HEK293 (cell line): ENCODE measurements at regions not wholly inside any gene's neighbourhood (a gene's known extent, or its start where the extent isn't known, plus 50 kb on each side); places are given as distances from the start of the nearest gene placed in this dataset.
A peak's percentile ranks its signal among the peaks of the same experiment; 100 is the strongest.

Experiments
- CTCF ChIA-PET: fragments of 350-600 bp; formaldehyde crosslinking; extraction: SDS; loops from one replicate; lab custom pipeline; 2021; ENCODE audit warnings: antibody characterized with exemption; lab: Yijun Ruan, JAX
- POLR2A ChIA-PET: fragments of 300-600 bp; formaldehyde crosslinking; extraction: SDS; loops from one replicate; lab custom pipeline; 2020; ENCODE audit warnings: antibody characterized with exemption, inconsistent platforms; lab: Yijun Ruan, JAX
- H3K27ac ChIP-seq: fragments of 200-500 bp; sonication (Bioruptor generic); 2 replicates; pipeline ENCODE4 v1.5.1; 2014; ENCODE audit warnings: low read depth, low read length, control low read depth, inconsistent platforms; ENCODE audit errors: extremely low read depth
- H3K36me3 ChIP-seq, 2 experiments: fragments of 200-500 bp in 1 of 2; sonication (Bioruptor generic) in 1 of 2; 1 replicate in 1 of 2; 2 replicates in 1 of 2; pipeline ENCODE4 v1.5.1; 2014 to 2017; ENCODE audit warnings: inconsistent platforms in 2 of 2, low read length in 2 of 2; ENCODE audit not compliant: control insufficient read depth in 2 of 2, insufficient read depth in 1 of 2
- H3K4me1 ChIP-seq: fragments of 200-500 bp; sonication (Bioruptor generic); 2 replicates; pipeline ENCODE4 v1.5.1; 2014; ENCODE audit warnings: mild to moderate bottlenecking, low read length, inconsistent platforms; ENCODE audit not compliant: control insufficient read depth, insufficient read depth
- H3K4me3 ChIP-seq: 2 replicates; pipeline ENCODE4 v1.5.1; 2011; ENCODE audit warnings: low read depth, mild to moderate bottlenecking, control low read depth, low read length, moderate library complexity
- H3K9me3 ChIP-seq: fragments of 200-500 bp; sonication (Bioruptor generic); 2 replicates; pipeline ENCODE4 v1.5.1; 2014; ENCODE audit warnings: low read depth, low read length, inconsistent platforms; ENCODE audit not compliant: control insufficient read depth, insufficient read depth
- CTCF ChIP-seq: fragments of 450-650 bp; formaldehyde crosslinking; IDR thresholded peaks from 2 replicates; pipeline ENCODE4 v1.5.1; 2016; ENCODE audit warnings: missing biosample characterization, missing genetic modification characterization
- HOXD13 ChIP-seq: sonication (generic); formaldehyde crosslinking; IDR thresholded peaks from 2 replicates; pipeline ENCODE4 v1.8.0; 2022; ENCODE audit warnings: missing genetic modification reagents, borderline replicate concordance
- MEIS1 ChIP-seq: sonication (generic); formaldehyde crosslinking; IDR thresholded peaks from 2 replicates; pipeline ENCODE4 v1.8.1; 2022; ENCODE audit warnings: missing genetic modification reagents, mild to moderate bottlenecking, borderline replicate concordance
- RBAK ChIP-seq: fragments of 450-650 bp; formaldehyde crosslinking; IDR thresholded peaks from 2 replicates; pipeline ENCODE4 v1.5.1; 2016; ENCODE audit warnings: missing biosample characterization, missing genetic modification characterization
- SALL2 ChIP-seq: fragments of 450-650 bp; formaldehyde crosslinking; IDR thresholded peaks from 2 replicates; pipeline ENCODE4 v1.5.0; 2017; ENCODE audit warnings: missing biosample characterization, mild to moderate bottlenecking, missing genetic modification characterization, borderline replicate concordance
- YY2 ChIP-seq: fragments of 450-650 bp; formaldehyde crosslinking; IDR thresholded peaks from 2 replicates; pipeline ENCODE4 v1.5.1; 2016; ENCODE audit warnings: missing biosample characterization, missing genetic modification characterization
- ZFP3 ChIP-seq: fragments of 450-650 bp; formaldehyde crosslinking; IDR thresholded peaks from 2 replicates; pipeline ENCODE4 v1.5.1; 2016; ENCODE audit warnings: low read depth, missing biosample characterization, missing genetic modification characterization
- ZIC2 ChIP-seq: fragments of 450-650 bp; formaldehyde crosslinking; IDR thresholded peaks from 2 replicates; pipeline ENCODE4 v1.5.1; 2016; ENCODE audit warnings: missing biosample characterization, missing genetic modification characterization
- ZNF132 ChIP-seq: fragments of 450-650 bp; formaldehyde crosslinking; IDR thresholded peaks from 2 replicates; pipeline ENCODE4 v1.5.1; 2017; ENCODE audit warnings: missing biosample characterization, missing genetic modification characterization, borderline replicate concordance
- ZNF2 ChIP-seq: fragments of 450-650 bp; formaldehyde crosslinking; IDR thresholded peaks from 2 replicates; pipeline ENCODE4 v1.5.1; 2016; ENCODE audit warnings: missing biosample characterization, missing genetic modification characterization
- ZNF274 ChIP-seq, 2 experiments: fragments of 200-500 bp in 1 of 2; fragments of 450-650 bp in 1 of 2; sonication (Bioruptor generic) in 1 of 2; formaldehyde crosslinking in 1 of 2; IDR thresholded peaks; 2 replicates each; pipeline versions ENCODE4 v1.5.1 to v1.6.1; 2014 to 2016; ENCODE audit warnings: borderline replicate concordance in 1 of 2, inconsistent platforms in 1 of 2, low read length in 1 of 2, missing biosample characterization in 1 of 2, missing genetic modification characterization in 1 of 2
- ZNF280D ChIP-seq: fragments of 450-650 bp; formaldehyde crosslinking; IDR thresholded peaks from 2 replicates; pipeline ENCODE4 v1.5.1; 2016; ENCODE audit warnings: missing biosample characterization, missing genetic modification characterization
- ZNF488 ChIP-seq: fragments of 450-650 bp; formaldehyde crosslinking; IDR thresholded peaks from 2 replicates; pipeline ENCODE4 v1.5.1; 2016; ENCODE audit warnings: missing biosample characterization, missing genetic modification characterization
- ZNF501 ChIP-seq: fragments of 450-650 bp; formaldehyde crosslinking; IDR thresholded peaks from 2 replicates; pipeline ENCODE4 v1.5.1; 2016; ENCODE audit warnings: missing biosample characterization, missing genetic modification characterization
- ZNF585B ChIP-seq: fragments of 450-650 bp; formaldehyde crosslinking; IDR thresholded peaks from 2 replicates; pipeline ENCODE4 v1.5.1; 2016; ENCODE audit warnings: missing biosample characterization, missing genetic modification characterization
- ZNF623 ChIP-seq: fragments of 450-650 bp; formaldehyde crosslinking; IDR thresholded peaks from 2 replicates; pipeline ENCODE4 v1.5.1; 2016; ENCODE audit warnings: missing biosample characterization, missing genetic modification characterization
- ZSCAN18 ChIP-seq: fragments of 450-650 bp; formaldehyde crosslinking; IDR thresholded peaks from 2 replicates; pipeline ENCODE4 v1.5.1; 2016; ENCODE audit warnings: missing biosample characterization, missing genetic modification characterization

GRCh38 chr2:120947982-120948661 is 212.5 kb downstream of the GLI2 start:
- Histone ChIP-seq H3K4me1 (no peaks in the 10 kb centered on the region), H3K36me3 (peaks cover 0 to 3% of the 10 kb centered on the region in 2 experiments; a peak in 1 of 3 replicates)
- no peak for TF ChIP-seq ZNF501 (tag by site-specific recombination)
- peak; percentile 68 for TF ChIP-seq ZIC2
- TF ChIP-seq, all 188 proteins: peak for 1
- H3K9me3 ChIP-seq, result no peaks in the 10 kb centered on the region
- ChIA-PET CTCF (interaction anchor here (1.4 to 1.8 kb wide), 5 partner anchors 11 to 252 kb away, joined by 3 to 7 read pairs (median 4); partner anchors contain the start of gene GLI2), POLR2A (no interaction called here)
- no peak overlapping the region for H3K4me3 ChIP-seq
- H3K27ac ChIP-seq, result no peak overlapping the region

- TF ChIP-seq ZNF488 (tag by site-specific recombination), result no peak
- TF ChIP-seq RBAK (tag by site-specific recombination), result no peak
- no peak for TF ChIP-seq ZNF585B
- no peak for TF ChIP-seq YY2 (tag by site-specific recombination)
- TF ChIP-seq ZSCAN18 (tag by site-specific recombination), result no peak
- TF ChIP-seq ZNF623 (tag by site-specific recombination), result no peak
- TF ChIP-seq HOXD13 (CRISPR knock-in tag), result no peak
- no peak for TF ChIP-seq ZNF280D (tag by site-specific recombination)
- no peak for TF ChIP-seq ZFP3 (tag by site-specific recombination)
- TF ChIP-seq ZNF132 (tag by site-specific recombination), result no peak
- no peak for TF ChIP-seq ZNF2 (tag by site-specific recombination)
- no peaks in the 10 kb centered on the region for H3K9me3 ChIP-seq
- CTCF ChIA-PET, result interaction anchor here (0.7 to 1.8 kb wide), 9 partner anchors 10 to 1397 kb away, joined by 3 to 7 read pairs (median 3); partner anchors contain the start of gene GLI2
These were observed 213.0 kb downstream of the GLI2 start for GRCh38 chr2:120948662-120949011.

GRCh38 chr2:120949027-120949956 is 213.6 kb downstream of the GLI2 start:
- Histone ChIP-seq H3K36me3 (peaks cover 0 to 3% of the 10 kb centered on the region in 2 experiments; a peak in 1 of 3 replicates), H3K4me3 (no peak overlapping the region), H3K27ac (no peak overlapping the region), H3K9me3 (no peaks in the 10 kb centered on the region), H3K4me1 (no peaks in the 10 kb centered on the region)
- ChIA-PET CTCF (interaction anchor here (0.6 to 1.8 kb wide), 10 partner anchors 9 to 1398 kb away, joined by 3 to 7 read pairs (median 3); partner anchors contain the start of gene GLI2), POLR2A (no interaction called here)
- TF ChIP-seq ZSCAN18 (tag by site-specific recombination) (no peak), ZNF274 (IDR thresholded peaks at IDR 0.05; ENCODE audit: low read length) (no peak), ZNF274 (tag by site-specific recombination; IDR thresholded peaks at IDR 0.05; ENCODE audit: borderline replicate concordance) (no peak), CTCF (tag by site-specific recombination) (peak; percentile 68), MEIS1 (no peak), SALL2 (tag by site-specific recombination) (no peak)

More at GRCh38 chr2:120948662-120949011, 213.0 kb downstream of the GLI2 start:
- no peaks in the 10 kb centered on the region for H3K4me1 ChIP-seq
- peaks cover 0 to 3% of the 10 kb centered on the region in 2 experiments; a peak in 1 of 3 replicates for H3K36me3 ChIP-seq
- no peak overlapping the region for H3K27ac ChIP-seq
- no peak overlapping the region for H3K4me3 ChIP-seq
- POLR2A ChIA-PET, result no interaction called here
